ENCODE measurements at regions not wholly inside any gene's neighbourhood (a gene's known extent, or its start where the extent isn't known, plus 50 kb on each side); places are given as distances from the start of the nearest gene placed in this dataset.

- Histone ChIP-seq H3K4me1 (no peaks in the 10 kb centered on the region), H3K36me3 (replicated peaks in 1 of 2; ENCODE audit: insufficient read depth in 1 of 2, low read depth in 2 of 2) (no peaks in the 10 kb centered on the region), H3K27me3 (no peaks in the 10 kb centered on the region), H3K9me3 (no peaks in the 10 kb centered on the region), H3K27ac (no peak overlapping the region), H3K4me3 (no peak overlapping the region)
- ATAC-seq (no peak), DNase-seq (no peak)
- TF ChIP-seq POLR2A (IDR thresholded peaks at IDR 0.05) (no peak), CTCF (IDR thresholded peaks at IDR 0.05) (no peak)
- WGBS, 2 donors: 46 to 54% methylated on average over 8 of the region's 8 CpGs
- intact Hi-C loops (cut with DNase I): no loop called here
These were observed 141.5 kb upstream of the EEPD1 start for GRCh38 chr7:36011588-36011965.

- H3K27ac ChIP-seq: no peak overlapping the region
- no peak overlapping the region for H3K4me3 ChIP-seq
- 84 to 91% methylated on average over 7 of the region's 7 CpGs for WGBS, 2 donors
- intact Hi-C loops (cut with DNase I): no loop called here
- H3K27me3 ChIP-seq: no peaks in the 10 kb centered on the region
- no peak for TF ChIP-seq CTCF (IDR thresholded peaks at IDR 0.05)
- TF ChIP-seq POLR2A (IDR thresholded peaks at IDR 0.05): no peak
- DNase-seq (no peak), ATAC-seq (no peak)
- H3K9me3 ChIP-seq: no peaks in the 10 kb centered on the region
- H3K4me1 ChIP-seq: no peaks in the 10 kb centered on the region
- no peaks in the 10 kb centered on the region for H3K36me3 ChIP-seq (replicated peaks in 1 of 2; ENCODE audit: insufficient read depth in 1 of 2, low read depth in 2 of 2)
These were observed 139.6 kb upstream of the EEPD1 start for GRCh38 chr7:36013246-36014014.

GRCh38 chr7:36014961-36015360, 138.1 kb upstream of the EEPD1 start:
- WGBS, 2 donors: 95 to 97% methylated on average over 6 to 9 of the region's 9 CpGs
- TF ChIP-seq CTCF (IDR thresholded peaks at IDR 0.05) (no peak), POLR2A (IDR thresholded peaks at IDR 0.05) (no peak)
- intact Hi-C loops (cut with DNase I): no loop called here
- Histone ChIP-seq H3K4me3 (no peak overlapping the region), H3K4me1 (no peaks in the 10 kb centered on the region), H3K9me3 (no peaks in the 10 kb centered on the region), H3K36me3 (replicated peaks in 1 of 2; ENCODE audit: insufficient read depth in 1 of 2, low read depth in 2 of 2) (no peaks in the 10 kb centered on the region), H3K27ac (no peak overlapping the region), H3K27me3 (no peaks in the 10 kb centered on the region)
- DNase-seq (no peak), ATAC-seq (no peak)

- H3K27ac ChIP-seq: no peak overlapping the region
- TF ChIP-seq CTCF (IDR thresholded peaks at IDR 0.05) (no peak), POLR2A (IDR thresholded peaks at IDR 0.05) (no peak)
- 67% methylated on average over 2 of the region's 2 CpGs for WGBS, 2 donors
- no peaks in the 10 kb centered on the region for H3K27me3 ChIP-seq
- intact Hi-C loops (cut with DNase I): no loop called here
- H3K9me3 ChIP-seq: no peaks in the 10 kb centered on the region
- ATAC-seq (no peak), DNase-seq (no peak)
- H3K4me3 ChIP-seq: no peak overlapping the region
- no peaks in the 10 kb centered on the region for H3K36me3 ChIP-seq (replicated peaks in 1 of 2; ENCODE audit: insufficient read depth in 1 of 2, low read depth in 2 of 2)
- no peaks in the 10 kb centered on the region for H3K4me1 ChIP-seq
These were observed 137.3 kb upstream of the EEPD1 start for GRCh38 chr7:36015733-36016132.

- no peak overlapping the region for H3K27ac ChIP-seq
- 87 to 93% methylated on average over 4 of the region's 4 CpGs for WGBS, 2 donors
- DNase-seq (no peak), ATAC-seq (no peak)
- H3K9me3 ChIP-seq: no peaks in the 10 kb centered on the region
- no peaks in the 10 kb centered on the region for H3K4me1 ChIP-seq
- no peaks in the 10 kb centered on the region for H3K36me3 ChIP-seq (replicated peaks in 1 of 2; ENCODE audit: insufficient read depth in 1 of 2, low read depth in 2 of 2)
- intact Hi-C loops (cut with DNase I): no loop called here
- no peaks in the 10 kb centered on the region for H3K27me3 ChIP-seq
- no peak for TF ChIP-seq POLR2A (IDR thresholded peaks at IDR 0.05)
- no peak for TF ChIP-seq CTCF (IDR thresholded peaks at IDR 0.05)
- no peak overlapping the region for H3K4me3 ChIP-seq
These were observed 136.4 kb upstream of the EEPD1 start for GRCh38 chr7:36016648-36017047.
